Testis (tissue), 2 donors: ENCODE measurements at regions not wholly inside any gene's neighbourhood (a gene's known extent, or its start where the extent isn't known, plus 50 kb on each side); places are given as distances from the start of the nearest gene placed in this dataset.

ENCODE experiments used
- CTCF ChIP-seq, 3 experiments: fragments of 450-650 bp in 2 of 3; fragments of 200-600 bp in 1 of 3; sonication (generic) in 1 of 3; IDR thresholded peaks; one replicate each; pipeline ENCODE4 v1.5.1; 2016 to 2019; ENCODE audit warnings: antibody characterized with exemption in 3 of 3, mild to moderate bottlenecking in 2 of 3, moderate library complexity in 1 of 3
- POLR2A ChIP-seq: fragments of 450-650 bp; IDR thresholded peaks from one replicate; pipeline ENCODE4 v1.6.1; 2017; ENCODE audit warnings: antibody characterized with exemption, mild to moderate bottlenecking, moderate library complexity

GRCh38 chr1:214917081-214917635 lies 165.4 kb upstream of the KCNK2 start:
- TF ChIP-seq CTCF (IDR thresholded peaks at IDR 0.05) (no peak), POLR2A (no peak)
